GM19238 (cell line): ENCODE measurements at regions not wholly inside any gene's neighbourhood (a gene's known extent, or its start where the extent isn't known, plus 50 kb on each side); places are given as distances from the start of the nearest gene placed in this dataset.
"Not testable (repeated sequence)": the region's sequence is repeated elsewhere in the genome, so short reads cannot be mapped to it uniquely, and the experiment has no call there.

Experiments used
- DNase-seq: peaks from one replicate; pipeline ENCODE4 v3.0.0; 2011; ENCODE audit warnings: low spot score; ENCODE audit not compliant: insufficient read length

DNA sequence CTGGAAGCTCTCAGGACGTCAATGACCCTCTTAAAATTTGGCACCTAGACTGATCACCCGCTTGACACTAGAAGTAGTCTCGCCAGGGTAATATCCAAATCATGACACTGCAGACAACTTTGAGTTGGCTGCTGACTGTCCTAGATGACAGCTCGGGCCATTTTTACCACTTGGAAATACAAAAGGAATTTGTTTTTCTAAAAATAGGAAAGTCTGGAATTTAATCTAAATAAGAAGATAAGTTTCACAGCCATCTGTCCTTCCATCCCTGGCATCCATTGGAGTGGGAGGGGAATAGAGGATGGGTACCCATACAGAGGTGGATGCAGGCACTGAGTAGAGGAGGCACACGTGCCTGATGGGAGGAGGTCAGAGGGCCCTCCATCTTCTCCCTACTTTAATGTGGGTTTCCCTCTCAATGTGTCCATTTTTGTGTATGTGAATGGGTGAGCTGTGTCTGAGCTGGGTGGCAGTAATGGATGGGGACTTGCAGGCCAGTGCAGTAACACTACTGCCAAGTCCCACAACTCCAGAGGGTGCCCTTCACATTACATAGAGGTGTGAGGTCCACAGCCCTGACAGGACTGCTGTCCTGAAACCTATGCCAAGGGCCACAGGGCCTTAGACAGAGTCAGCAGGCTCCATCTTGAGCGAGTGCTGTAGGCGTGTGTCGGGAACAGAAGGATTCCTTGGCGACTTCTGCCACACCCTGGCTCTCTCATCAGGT, 104.8 kb upstream of the IPO9 start:
- no peak for DNase-seq

- DNase-seq: no peak
These were observed 104.2 kb upstream of the IPO9 start for GRCh38 chr1:201724766-201725118.

DNA sequence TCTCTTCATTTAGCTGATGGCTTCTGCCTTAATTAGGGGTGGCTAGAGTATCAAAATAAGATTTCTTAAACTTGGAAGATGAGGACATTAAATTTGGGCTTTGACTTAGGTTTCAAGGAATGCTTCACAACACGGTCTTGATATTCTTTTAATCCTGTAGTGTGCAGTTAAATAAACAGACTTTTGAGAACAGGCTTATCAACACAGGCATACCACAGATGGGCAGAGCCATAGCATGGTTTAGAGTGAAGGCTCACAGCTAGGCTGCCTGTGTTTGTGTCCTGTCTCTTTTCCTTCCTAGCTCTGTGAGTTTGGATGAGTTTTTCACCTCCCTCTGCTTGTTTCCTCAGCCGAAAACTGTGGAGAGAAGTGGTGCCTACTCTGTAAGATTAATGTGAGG, 102.3 kb upstream of the IPO9 start:
- DNase-seq: no peak

DNA sequence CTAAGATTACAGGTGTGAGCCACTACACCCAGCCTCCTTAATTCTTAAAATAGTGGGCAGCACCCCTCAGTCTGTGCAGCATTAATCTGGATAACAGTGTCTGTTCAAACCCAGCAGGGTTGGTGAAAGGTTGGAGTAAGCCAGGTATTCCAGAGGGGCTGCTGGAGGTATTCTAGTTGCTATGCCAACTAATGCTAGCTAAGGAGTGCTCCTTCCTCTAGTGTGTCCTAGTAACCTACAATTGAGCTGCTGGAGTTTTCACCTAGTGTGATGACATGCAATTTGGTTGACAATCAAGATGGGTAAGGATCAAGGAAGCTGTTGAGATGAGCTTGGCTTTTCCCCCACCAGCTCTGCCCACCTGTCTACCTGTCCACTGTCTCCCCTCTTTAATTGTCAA, 100.2 kb upstream of the IPO9 start:
- DNase-seq: no peak

DNA sequence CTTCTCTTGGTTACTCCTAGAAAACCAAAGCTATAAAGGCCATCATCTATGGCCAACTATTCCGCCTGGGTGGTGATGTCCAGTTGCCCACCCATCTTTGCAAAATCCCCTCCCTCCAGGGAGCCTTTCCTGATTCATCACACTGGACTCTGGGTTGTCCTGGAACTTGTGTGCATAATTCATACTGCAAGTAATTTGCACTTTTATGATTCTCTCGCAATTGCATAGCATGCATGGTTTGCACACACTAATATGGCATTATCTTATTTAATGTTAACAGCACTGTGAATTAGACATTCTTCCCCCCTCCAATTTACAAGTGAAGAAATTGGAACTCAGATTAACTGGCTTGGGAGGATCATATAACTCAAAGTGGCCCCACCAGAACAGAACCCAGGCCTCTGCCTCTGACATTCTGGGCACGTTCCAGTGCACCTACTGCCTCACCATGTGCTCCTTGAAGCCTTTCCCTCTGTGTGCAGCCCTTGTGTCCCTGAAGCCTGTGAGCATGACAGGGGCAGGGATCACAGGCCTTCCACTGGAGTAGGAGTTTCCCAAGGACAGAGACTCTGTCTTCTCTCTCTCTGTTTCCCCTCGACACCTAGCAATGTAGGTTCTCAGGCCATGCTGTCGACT, 98.9 kb upstream of the IPO9 start:
- no peak for DNase-seq

DNA sequence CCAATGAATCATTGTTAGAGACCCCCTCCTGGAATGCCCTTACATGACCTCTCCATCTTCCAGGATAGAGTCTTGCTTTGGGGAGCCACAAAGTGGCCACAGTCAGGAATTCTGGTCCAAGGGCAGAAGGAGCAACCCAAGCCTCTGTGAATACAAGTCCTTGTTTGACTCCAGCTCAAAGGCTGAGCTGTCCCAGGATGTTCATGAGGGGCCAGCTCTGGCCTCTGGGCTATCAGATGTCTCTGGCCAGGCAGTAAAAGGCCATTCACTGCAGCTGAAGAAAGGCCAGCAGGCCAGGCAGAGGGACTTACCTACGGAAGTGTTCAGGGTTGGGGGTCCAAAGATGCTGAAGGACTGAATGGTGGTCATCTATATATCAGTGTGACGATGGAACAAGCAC, 98.3 kb upstream of the IPO9 start:
- DNase-seq: no peak

DNA sequence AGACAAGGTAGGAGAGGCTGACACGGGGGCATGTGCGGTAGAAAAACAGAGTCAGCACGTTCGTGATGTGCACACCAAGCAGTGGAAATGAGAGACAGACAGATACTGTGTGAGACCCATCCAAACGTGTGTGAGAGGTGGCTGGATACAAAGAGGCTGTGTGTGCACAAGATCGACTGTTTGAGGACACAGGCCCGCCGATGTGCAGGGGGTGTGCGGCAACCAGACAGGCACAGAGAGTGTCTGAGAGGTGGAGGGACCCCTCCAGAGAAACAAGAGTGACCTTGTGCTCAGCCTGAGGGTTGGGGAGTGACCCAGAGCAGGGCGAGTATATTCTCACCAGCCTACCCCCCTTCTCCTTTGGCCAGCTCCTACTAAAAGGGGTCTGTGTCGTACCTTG, 97.8 kb upstream of the IPO9 start:
- DNase-seq: no peak

- no peak for DNase-seq
These were observed 97.4 kb upstream of the IPO9 start for GRCh38 chr1:201731592-201731991.

- no peak for DNase-seq
These were observed 96.6 kb upstream of the IPO9 start for GRCh38 chr1:201732351-201732750.

DNA sequence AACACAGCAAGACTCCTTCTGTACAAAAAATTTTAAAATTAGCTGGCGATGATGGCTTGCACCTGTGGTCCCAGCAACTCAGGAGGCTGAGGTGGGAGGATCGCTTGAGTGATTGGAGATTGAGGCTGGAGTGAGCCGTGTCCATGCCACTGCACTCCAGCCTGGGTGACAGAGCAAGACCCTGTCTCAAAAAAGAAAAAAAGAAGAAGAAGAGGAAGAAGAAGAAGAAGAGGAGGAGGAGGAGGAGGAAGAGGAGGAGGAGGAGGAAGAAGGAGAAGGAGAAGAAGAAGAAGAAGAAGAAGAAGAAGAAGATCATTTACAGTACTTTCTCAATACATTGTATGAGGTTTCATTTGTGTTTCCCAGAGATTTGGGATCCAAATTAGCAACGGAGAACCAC, 94.7 kb upstream of the IPO9 start:
- not testable (repeated sequence) for DNase-seq

GRCh38 chr1:201734786-201735185, 94.2 kb upstream of the IPO9 start:
- DNase-seq: no peak

DNA sequence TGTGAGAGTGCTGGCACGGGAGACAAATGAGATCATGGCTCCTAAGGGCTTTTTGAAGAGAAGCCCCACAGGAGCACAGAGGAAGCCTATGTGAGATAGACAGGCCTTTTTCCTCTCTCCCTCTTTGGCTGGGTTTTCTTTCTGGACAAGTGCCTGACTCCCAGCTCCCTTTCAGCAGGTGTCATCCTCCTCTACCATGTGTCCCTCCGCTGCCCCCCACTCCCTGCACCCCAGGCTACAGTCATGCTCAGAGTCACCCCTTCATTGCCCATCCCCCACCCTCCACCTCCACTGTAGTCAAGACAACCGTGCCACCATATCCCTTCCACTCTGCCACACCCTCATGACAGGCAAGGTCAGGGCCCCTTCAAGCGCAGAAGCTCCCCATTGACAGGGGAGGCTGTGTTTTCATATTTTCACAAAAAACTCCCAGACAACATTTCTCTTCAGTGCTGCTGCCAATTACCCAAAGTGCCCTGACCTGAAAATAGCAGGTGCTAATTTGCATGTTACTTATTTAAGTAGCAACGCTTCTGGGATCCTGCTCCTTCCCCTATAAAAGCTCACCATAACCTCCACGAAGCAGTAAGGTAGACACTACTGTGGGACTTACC, 92.1 kb upstream of the IPO9 start:
- no peak for DNase-seq

GRCh38 chr1:201737352-201738060, 91.5 kb upstream of the IPO9 start:
- DNase-seq: no peak

DNA sequence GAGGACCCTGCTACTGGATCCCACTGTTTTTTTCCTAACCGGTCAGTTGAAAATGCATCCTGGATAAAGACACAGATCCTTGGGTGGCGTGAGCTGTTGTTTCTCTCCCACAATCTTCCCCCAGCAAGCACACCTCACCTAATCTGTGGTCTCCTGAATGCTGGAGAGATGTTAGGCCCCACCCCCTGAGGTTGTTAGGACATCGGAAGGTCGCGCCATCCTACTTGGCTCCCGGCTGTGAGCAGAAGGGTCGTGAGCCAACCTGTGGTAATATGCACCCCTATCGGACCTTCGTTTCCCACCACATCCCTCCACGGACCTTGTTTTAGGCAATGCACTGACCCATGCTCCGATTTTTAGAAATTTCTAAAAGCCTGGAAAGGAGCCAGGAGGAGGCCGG, 89.9 kb upstream of the IPO9 start:
- no peak for DNase-seq

DNA sequence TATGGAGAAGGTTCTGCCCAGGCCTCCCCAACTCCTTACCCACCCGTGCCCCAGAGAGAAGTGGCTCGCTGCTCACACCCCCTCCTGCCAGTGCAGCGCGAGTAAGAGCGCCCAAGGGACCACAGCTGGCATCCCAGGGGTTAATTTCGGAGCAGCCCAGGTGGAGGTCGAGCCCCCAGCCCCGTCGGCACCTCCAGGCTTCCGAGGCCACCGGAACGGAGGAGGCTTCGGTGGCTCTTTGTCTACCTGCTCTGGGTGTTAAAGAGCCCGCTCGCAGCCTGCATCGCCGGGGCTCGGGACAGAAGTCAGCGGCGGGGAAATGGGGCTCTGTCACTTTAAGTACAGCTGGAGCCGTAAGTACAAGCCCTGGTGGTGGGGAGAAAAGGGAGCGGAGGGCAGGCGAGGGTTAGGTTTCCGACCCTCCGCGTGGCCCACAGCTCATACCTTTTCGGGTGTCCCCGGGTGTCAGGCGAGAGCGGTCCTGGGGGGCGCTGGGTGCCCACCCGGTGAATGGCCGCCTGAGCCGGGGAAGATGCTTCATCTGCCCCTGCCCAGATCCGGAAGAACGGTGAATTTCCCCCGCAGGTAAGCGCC, 89.4 kb upstream of the IPO9 start:
- DNase-seq: no peak

DNA sequence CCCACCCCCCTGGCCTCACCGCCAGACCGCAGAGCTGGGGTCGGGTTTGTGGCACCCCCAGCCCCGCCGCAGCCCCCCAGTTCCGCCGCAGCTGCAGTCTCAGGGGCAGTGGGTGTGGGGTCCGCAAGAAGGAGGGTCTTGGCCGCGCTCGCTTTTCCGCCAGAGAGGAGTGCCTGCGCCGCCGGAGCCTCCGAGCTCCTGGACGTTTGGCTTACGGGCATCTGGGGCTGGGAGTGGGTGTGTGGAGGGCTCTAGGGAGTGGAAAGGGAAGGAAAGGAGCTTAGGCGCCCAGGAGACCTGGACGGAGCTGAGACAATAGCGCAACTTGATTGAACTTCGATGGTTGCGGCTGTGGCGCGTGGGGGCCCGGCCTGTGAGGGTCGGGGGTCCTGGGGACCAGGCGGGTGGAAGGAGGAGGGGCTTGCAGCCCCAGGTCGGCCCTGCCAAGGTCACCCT, 88.8 kb upstream of the IPO9 start:
- no peak for DNase-seq

- DNase-seq: no peak
These were observed 88.3 kb upstream of the IPO9 start for GRCh38 chr1:201740670-201741111.

DNA sequence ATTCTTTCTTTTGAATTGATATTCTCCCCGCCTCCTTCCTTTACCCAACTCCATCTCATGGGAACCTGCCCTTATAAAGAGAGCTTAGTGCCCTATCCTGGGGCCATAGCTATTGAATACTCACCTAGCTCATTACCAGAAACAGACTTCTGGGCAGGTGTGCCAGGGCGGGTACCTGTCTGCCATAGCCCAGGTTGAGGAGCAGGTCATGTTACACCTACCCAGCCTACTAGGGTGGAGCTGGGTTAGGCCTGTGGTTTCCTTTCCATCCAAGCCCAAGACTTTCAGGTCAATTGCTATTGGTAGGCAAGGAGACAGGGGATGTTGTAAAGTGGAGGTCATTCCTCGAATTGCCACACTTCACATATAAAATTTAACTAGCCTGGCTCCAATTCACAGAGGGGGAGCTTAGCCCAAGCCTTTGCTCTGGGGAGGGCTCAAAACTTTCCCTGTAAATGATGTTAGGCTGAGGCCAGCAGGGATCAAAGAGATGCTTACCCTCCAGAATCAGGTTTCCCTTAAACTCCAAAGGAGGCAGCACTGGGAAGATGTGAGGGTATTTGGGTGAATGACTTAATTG, 87.1 kb upstream of the IPO9 start:
- DNase-seq: no peak

DNA sequence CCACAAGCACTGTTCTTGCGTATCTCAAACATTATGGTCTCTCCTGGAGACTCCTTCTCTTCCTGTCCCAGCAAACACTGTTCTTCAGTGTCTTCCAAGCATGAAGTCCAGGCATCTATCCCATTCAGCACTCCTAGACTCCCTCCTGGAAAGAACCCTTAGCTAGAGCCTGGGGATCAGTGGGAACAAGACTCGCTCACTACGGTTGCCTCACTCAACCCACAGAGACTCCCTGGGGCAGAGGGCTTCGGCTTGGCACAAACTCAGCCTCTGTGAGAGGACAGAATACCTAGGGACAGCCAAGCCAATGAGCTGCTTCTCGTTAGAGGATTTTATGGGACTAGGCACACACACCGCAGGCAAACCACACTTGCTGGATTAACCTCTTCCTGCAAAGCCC, 86.5 kb upstream of the IPO9 start:
- no peak for DNase-seq

- DNase-seq: no peak
These were observed 85.8 kb upstream of the IPO9 start for GRCh38 chr1:201742955-201743805.

- no peak for DNase-seq
These were observed 83.9 kb upstream of the IPO9 start for GRCh38 chr1:201745023-201745422.
